ENCODE measurements at regions not wholly inside any gene's neighbourhood (a gene's known extent, or its start where the extent isn't known, plus 50 kb on each side); places are given as distances from the start of the nearest gene placed in this dataset.

DNA sequence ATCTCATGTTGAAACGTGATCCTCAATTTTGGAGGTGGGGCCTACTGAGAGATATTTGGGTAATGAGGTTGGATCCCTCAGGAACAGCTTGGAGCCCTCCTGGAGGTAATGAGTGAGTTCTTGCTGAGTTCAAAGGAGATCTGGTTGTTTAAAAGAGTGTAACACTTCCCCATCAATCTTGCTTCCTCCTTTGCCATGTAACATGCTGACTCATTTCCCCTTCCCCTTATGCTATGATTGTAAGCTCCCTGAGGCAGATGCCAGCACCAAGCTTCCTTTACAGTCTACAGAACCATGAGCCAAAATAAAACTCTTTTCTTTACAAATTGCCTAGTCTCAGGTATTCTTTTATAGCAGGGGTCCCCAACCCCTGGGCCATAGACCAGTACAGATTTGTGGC lies 352.3 kb downstream of the SLCO4C1 start:
- peaks cover 12 to 14% of the 10 kb centered on the region in 2 experiments for H3K4me1 Mint-ChIP-seq
- Histone ChIP-seq H3K4ac (ENCODE audit: low read depth, low read length) (no peak overlapping the region), H3K27me3 (ENCODE audit: insufficient read depth, low read length) (no peaks in the 10 kb centered on the region), H3K23me2 (ENCODE audit: insufficient read length, low read depth, low read length, poor library complexity, severe bottlenecking) (no peaks in the 10 kb centered on the region), H2BK20ac (ENCODE audit: low read depth, low read length, poor library complexity, severe bottlenecking) (no peak overlapping the region), H3K4me2 (ENCODE audit: insufficient read depth, insufficient read length, low read length) (no peak overlapping the region), H3K9me3 (ENCODE audit: control insufficient read depth, low read depth, low read length) (no peaks in the 10 kb centered on the region), H3K4me1 (ENCODE audit: insufficient read depth, low read length) (no peaks in the 10 kb centered on the region), H3K18ac (ENCODE audit: insufficient read length, low read depth, low read length) (no peak overlapping the region), H3K23ac (ENCODE audit: insufficient read length, low read depth, low read length) (no peak overlapping the region), H3K9ac (ENCODE audit: extremely low read depth, insufficient read length, low read length) (no peak overlapping the region), H3K27ac (ENCODE audit: insufficient read length, low read depth, low read length) (no peak overlapping the region), H4K20me1 (ENCODE audit: control insufficient read depth, insufficient read depth, insufficient read length) (no peaks in the 10 kb centered on the region), H2AK5ac (ENCODE audit: insufficient read length, low read length) (no peak overlapping the region), H2AFZ (ENCODE audit: low read length) (no peak overlapping the region), H3K79me1 (ENCODE audit: insufficient read depth, low read depth, low read length, poor library complexity, severe bottlenecking) (no peaks in the 10 kb centered on the region), H2BK120ac (ENCODE audit: low read depth, low read length, poor library complexity, severe bottlenecking) (no peak overlapping the region), H2BK15ac (ENCODE audit: low read depth, low read length) (no peak overlapping the region), H4K91ac (ENCODE audit: insufficient read length, low read depth, low read length) (no peak overlapping the region), H4K8ac (replicated peaks; ENCODE audit: insufficient read length, low read depth, low read length) (no peak overlapping the region), H3T11ph (ENCODE audit: low read length) (no peak overlapping the region), H3K14ac (ENCODE audit: insufficient read depth, low read length) (no peak overlapping the region), H2BK12ac (ENCODE audit: insufficient read length, low read depth, low read length) (no peak overlapping the region), H4K5ac (ENCODE audit: insufficient read length, low read depth, low read length) (no peak overlapping the region), H3K79me2 (ENCODE audit: insufficient read depth, low read length) (no peaks in the 10 kb centered on the region), H3K56ac (ENCODE audit: insufficient read length, low read depth, low read length) (no peak overlapping the region), H2BK5ac (ENCODE audit: insufficient read length, low read length) (no peak overlapping the region)
- TF ChIP-seq, protein P1, sequence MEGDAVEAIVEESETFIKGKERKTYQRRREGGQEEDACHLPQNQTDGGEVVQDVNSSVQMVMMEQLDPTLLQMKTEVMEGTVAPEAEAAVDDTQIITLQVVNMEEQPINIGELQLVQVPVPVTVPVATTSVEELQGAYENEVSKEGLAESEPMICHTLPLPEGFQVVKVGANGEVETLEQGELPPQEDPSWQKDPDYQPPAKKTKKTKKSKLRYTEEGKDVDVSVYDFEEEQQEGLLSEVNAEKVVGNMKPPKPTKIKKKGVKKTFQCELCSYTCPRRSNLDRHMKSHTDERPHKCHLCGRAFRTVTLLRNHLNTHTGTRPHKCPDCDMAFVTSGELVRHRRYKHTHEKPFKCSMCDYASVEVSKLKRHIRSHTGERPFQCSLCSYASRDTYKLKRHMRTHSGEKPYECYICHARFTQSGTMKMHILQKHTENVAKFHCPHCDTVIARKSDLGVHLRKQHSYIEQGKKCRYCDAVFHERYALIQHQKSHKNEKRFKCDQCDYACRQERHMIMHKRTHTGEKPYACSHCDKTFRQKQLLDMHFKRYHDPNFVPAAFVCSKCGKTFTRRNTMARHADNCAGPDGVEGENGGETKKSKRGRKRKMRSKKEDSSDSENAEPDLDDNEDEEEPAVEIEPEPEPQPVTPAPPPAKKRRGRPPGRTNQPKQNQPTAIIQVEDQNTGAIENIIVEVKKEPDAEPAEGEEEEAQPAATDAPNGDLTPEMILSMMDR (conservative IDR thresholded peaks at IDR 0.05): no peak
- no peak overlapping the region for H3K27ac Mint-ChIP-seq
- peaks cover 2% of the 10 kb centered on the region; the same call in 1 of the 2 replicates for H3K27me3 Mint-ChIP-seq (ENCODE audit: low read depth)
- H3K9me3 Mint-ChIP-seq: no peaks in the 10 kb centered on the region; a peak in 1 of 5 replicates
- H3K36me3 Mint-ChIP-seq (ENCODE audit: insufficient read depth in 1 of 3, low read depth in 3 of 3): no peaks in the 10 kb centered on the region
- no CpG with 5 or more reads among the region's 1 CpG for WGBS (ENCODE audit: extremely low coverage, insufficient read length, low lambda C conversion rate)
- DNase-seq: no peak
- no peak overlapping the region; a peak in 1 of 5 replicates for H3K4me3 Mint-ChIP-seq

Measured in H9 (cell line).